ENCODE measurements at regions not wholly inside any gene's neighbourhood (a gene's known extent, or its start where the extent isn't known, plus 50 kb on each side); places are given as distances from the start of the nearest gene placed in this dataset.
"Not testable (repeated sequence)": the region's sequence is repeated elsewhere in the genome, so short reads cannot be mapped to it uniquely, and the experiment has no call there.

DNA sequence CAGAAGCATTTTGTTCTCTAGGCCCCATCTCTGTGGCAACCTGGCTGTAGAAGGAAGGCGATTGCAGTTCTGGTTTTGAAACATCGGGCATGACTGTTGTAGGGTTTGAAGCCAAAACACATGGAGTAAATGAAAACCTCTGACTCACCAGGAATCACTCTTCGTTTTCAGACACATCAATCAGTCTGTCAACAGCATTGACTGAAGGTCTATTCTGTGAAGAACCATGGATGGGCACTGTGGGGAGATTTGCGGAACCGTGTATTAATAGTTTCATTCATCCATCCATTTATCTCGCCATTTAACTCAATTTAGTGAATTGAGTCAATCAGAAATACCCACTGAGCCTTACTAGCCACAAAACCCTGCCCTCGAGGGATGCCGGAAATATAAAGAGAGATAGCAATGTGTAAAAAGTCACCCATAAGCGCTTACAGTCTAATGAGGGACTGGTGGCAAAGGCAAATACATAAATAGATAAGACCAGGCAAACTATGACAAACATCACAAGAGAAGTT lies 364.6 kb upstream of the PROX1 start:
- Histone ChIP-seq H3K27ac (ENCODE audit: low read depth, low read length) (no peak overlapping the region), H3K4me3 (ENCODE audit: low read depth in 1 of 2, low read length in 2 of 2) (no peak overlapping the region), H3K9ac (ENCODE audit: low read length) (no peak overlapping the region)

DNA sequence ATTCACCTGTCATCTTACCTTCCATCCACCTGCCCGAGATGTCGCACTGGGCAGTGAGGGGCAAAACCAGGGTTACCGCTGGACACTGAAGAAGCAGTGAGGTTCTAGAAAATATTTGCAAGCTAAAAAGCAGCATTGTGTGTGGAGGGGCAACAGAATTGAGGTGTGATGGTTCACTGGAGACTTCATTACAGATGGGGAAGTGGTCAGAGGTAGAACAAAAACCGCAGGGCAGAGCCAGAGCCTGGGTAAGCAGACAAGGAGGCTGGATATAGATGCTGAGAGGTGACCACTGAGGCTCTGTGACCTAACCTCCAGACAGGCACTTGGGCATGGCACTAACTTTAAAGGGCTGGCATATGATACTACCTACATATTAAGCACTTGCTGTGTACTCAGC lies 363.9 kb upstream of the PROX1 start:
- Histone ChIP-seq H3K4me3 (ENCODE audit: low read depth in 1 of 2, low read length in 2 of 2) (no peak overlapping the region), H3K9me3 (ENCODE audit: low read length) (no peaks in the 10 kb centered on the region), H3K27ac (ENCODE audit: low read depth, low read length) (no peak overlapping the region), H3K27me3 (ENCODE audit: control insufficient read depth in 1 of 2, insufficient read depth in 2 of 2, low read length in 2 of 2) (no peaks in the 10 kb centered on the region), H3K4me1 (ENCODE audit: insufficient read depth, low read length) (no peaks in the 10 kb centered on the region), H3K36me3 (ENCODE audit: insufficient read depth, low read length) (no peaks in the 10 kb centered on the region), H3K9ac (ENCODE audit: low read length) (no peak overlapping the region)

More for the DNA sequence above, 364.6 kb upstream of the PROX1 start:
- Histone ChIP-seq H3K9me3 (ENCODE audit: low read length) (no peaks in the 10 kb centered on the region), H3K27me3 (ENCODE audit: control insufficient read depth in 1 of 2, insufficient read depth in 2 of 2, low read length in 2 of 2) (no peaks in the 10 kb centered on the region), H3K36me3 (ENCODE audit: insufficient read depth, low read length) (no peaks in the 10 kb centered on the region), H3K4me1 (ENCODE audit: insufficient read depth, low read length) (no peaks in the 10 kb centered on the region)

DNA sequence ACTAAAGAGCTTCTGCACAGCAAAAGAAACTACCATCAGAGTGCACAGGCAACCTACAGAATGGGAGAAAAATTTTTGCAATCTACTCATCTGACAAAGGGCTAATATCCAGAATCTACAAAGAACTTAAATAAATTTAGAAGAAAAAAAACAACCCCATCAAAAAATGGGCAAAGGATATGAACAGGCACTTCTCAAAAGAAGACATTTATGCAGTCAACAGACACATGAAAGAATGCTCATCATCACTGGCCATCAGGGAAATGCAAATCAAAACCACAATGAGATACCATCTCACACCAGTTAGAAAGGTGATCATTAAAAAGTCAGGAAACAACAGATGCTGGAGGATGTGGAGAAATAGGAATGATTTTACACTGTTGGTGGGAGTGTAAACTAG lies 351.0 kb upstream of the PROX1 start:
- not testable (repeated sequence) for H3K27me3 ChIP-seq (ENCODE audit: control insufficient read depth in 1 of 2, insufficient read depth in 2 of 2, low read length in 2 of 2); H3K36me3 ChIP-seq (ENCODE audit: insufficient read depth, low read length); H3K4me1 ChIP-seq (ENCODE audit: insufficient read depth, low read length); H3K4me3 ChIP-seq (ENCODE audit: low read depth in 1 of 2, low read length in 2 of 2); H3K9ac ChIP-seq (ENCODE audit: low read length); H3K27ac ChIP-seq (ENCODE audit: low read depth, low read length); H3K9me3 ChIP-seq (ENCODE audit: low read length)

DNA sequence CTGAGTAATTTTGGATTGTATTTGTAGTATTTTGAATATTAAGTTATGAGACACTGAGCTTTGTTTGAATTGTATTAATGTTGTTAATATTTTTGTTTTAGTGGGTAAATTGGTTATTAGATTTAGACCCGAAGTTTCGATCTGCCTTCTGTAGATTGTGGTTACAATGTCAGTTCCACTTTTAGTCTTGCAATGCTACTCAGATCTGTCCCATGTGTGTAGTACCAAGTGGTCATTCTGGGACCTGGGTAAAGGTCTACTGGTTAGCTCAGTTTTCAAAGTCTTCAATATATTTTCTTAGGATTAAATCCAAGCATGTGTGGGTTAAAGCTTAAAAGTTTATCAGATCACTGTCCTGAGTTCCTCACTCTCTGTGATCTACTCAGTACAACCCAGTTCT lies 346.5 kb upstream of the PROX1 start:
- Histone ChIP-seq H3K4me1 (ENCODE audit: insufficient read depth, low read length) (no peaks in the 10 kb centered on the region), H3K9me3 (ENCODE audit: low read length) (no peaks in the 10 kb centered on the region), H3K27ac (ENCODE audit: low read depth, low read length) (no peak overlapping the region), H3K27me3 (ENCODE audit: control insufficient read depth in 1 of 2, insufficient read depth in 2 of 2, low read length in 2 of 2) (no peaks in the 10 kb centered on the region), H3K36me3 (ENCODE audit: insufficient read depth, low read length) (no peaks in the 10 kb centered on the region), H3K9ac (ENCODE audit: low read length) (no peak overlapping the region), H3K4me3 (ENCODE audit: low read depth in 1 of 2, low read length in 2 of 2) (no peak overlapping the region)

DNA sequence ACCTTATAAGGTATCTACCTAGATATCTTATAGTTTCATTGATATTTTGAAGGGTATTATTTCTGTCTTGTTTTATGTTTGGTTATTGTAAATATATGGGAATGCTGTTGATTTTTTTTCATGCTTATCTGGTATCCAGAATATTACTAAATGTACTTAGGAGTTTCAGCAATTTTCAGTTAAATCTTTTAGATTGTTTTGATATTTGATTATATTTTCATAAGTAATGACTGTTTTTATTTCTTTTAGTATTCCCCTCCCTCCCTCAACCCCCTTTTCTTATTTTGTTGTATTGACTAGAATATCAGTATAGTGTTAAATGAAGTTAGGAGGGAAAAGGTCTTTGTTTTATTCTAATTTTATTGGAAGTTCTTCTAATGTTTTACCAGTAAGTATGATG lies 344.4 kb upstream of the PROX1 start:
- no peaks in the 10 kb centered on the region for H3K4me1 ChIP-seq (ENCODE audit: insufficient read depth, low read length)
- H3K27ac ChIP-seq (ENCODE audit: low read depth, low read length): no peak overlapping the region
- no peak overlapping the region for H3K4me3 ChIP-seq (ENCODE audit: low read depth in 1 of 2, low read length in 2 of 2)
- no peaks in the 10 kb centered on the region for H3K27me3 ChIP-seq (ENCODE audit: control insufficient read depth in 1 of 2, insufficient read depth in 2 of 2, low read length in 2 of 2)
- H3K9ac ChIP-seq (ENCODE audit: low read length): no peak overlapping the region
- no peaks in the 10 kb centered on the region for H3K9me3 ChIP-seq (ENCODE audit: low read length)
- no peaks in the 10 kb centered on the region for H3K36me3 ChIP-seq (ENCODE audit: insufficient read depth, low read length)

DNA sequence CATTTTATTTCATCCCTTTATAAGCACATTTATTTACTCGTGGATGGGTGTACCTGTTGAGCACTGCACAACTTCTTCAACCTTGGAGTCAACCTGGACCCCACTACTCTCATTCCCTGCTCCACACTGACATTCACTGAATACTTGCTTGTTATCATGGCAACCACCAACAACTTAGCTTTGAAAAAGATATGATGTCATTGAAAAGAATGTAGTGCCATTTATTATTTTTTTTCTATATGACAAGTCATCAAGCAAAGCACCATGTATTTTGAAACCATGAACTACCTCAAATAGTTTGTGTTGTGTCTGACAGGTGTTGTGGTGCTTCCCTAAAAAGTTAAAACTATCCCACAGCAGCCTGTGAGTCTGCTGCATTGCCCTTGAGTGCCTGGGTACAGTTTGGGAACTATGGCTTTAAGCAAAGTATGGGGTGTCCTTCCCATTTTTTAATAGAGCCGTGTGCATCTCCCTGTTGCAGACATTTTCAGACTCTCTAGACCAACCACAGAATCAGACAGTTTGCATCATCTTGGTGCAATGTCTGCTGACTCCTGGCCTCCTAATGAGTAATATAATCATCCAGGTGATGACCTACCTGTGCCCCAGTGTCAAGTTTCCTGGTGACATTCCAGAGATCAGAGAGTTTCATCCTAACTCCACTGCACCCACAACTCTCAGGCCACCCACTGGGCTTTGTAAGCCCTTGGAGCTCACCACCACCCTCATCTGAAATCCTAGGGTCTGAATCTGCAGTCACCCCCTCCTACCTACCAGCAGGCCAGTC lies 339.7 kb upstream of the PROX1 start:
- Histone ChIP-seq H3K27ac (ENCODE audit: low read depth, low read length) (no peak overlapping the region), H3K4me3 (ENCODE audit: low read depth in 1 of 2, low read length in 2 of 2) (no peak overlapping the region), H3K9ac (ENCODE audit: low read length) (no peak overlapping the region), H3K9me3 (ENCODE audit: low read length) (no peaks in the 10 kb centered on the region), H3K4me1 (ENCODE audit: insufficient read depth, low read length) (no peaks in the 10 kb centered on the region), H3K36me3 (ENCODE audit: insufficient read depth, low read length) (no peaks in the 10 kb centered on the region), H3K27me3 (ENCODE audit: control insufficient read depth in 1 of 2, insufficient read depth in 2 of 2, low read length in 2 of 2) (no peaks in the 10 kb centered on the region)

DNA sequence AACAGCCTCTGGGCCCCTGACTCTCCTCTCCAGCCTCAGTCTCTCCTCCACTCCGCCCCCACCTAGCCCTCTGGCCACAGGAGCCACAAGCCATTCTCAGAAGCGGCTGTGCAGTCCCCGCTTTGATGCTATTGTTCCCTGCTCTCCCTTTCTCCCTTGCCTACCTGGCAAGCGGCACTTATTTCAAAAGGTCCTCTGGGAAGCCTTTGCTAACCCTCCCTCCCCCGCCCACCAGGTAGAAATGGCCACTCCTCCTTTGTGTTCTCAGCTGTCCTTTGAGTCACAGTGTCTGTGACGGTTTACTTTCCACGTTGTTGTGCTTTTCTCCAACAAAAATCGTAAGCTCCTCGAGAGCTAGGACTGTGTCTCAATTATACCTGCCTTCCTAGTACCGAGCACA lies 338.4 kb upstream of the PROX1 start:
- Histone ChIP-seq H3K9me3 (ENCODE audit: low read length) (no peaks in the 10 kb centered on the region), H3K9ac (ENCODE audit: low read length) (no peak overlapping the region), H3K36me3 (ENCODE audit: insufficient read depth, low read length) (no peaks in the 10 kb centered on the region), H3K4me1 (ENCODE audit: insufficient read depth, low read length) (no peaks in the 10 kb centered on the region), H3K4me3 (ENCODE audit: low read depth in 1 of 2, low read length in 2 of 2) (no peak overlapping the region), H3K27me3 (ENCODE audit: control insufficient read depth in 1 of 2, insufficient read depth in 2 of 2, low read length in 2 of 2) (no peaks in the 10 kb centered on the region), H3K27ac (ENCODE audit: low read depth, low read length) (no peak overlapping the region)

DNA sequence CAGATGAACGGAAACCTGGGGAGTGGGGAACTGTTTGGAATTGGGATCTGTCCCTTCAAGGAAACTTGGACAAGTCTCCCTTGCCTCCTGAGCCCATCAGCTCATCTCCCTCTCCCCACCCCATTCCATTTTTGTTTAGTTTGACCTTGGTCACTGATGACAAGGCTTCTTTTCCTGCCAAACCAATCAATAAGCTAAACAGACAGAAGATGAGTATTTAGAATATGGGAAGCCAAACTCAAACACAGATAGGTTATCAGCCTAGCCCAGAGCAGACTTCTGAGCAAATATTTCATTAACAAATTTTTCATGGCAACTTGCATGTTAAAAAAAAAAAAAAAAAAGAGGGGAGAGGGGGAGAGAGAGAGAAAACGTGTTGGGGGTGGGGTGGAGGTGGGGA lies 337.2 kb upstream of the PROX1 start:
- Histone ChIP-seq H3K36me3 (ENCODE audit: insufficient read depth, low read length) (no peaks in the 10 kb centered on the region), H3K4me3 (ENCODE audit: low read depth in 1 of 2, low read length in 2 of 2) (no peak overlapping the region), H3K9me3 (ENCODE audit: low read length) (no peaks in the 10 kb centered on the region), H3K9ac (ENCODE audit: low read length) (no peak overlapping the region), H3K27ac (ENCODE audit: low read depth, low read length) (no peak overlapping the region), H3K4me1 (ENCODE audit: insufficient read depth, low read length) (no peaks in the 10 kb centered on the region), H3K27me3 (ENCODE audit: control insufficient read depth in 1 of 2, insufficient read depth in 2 of 2, low read length in 2 of 2) (no peaks in the 10 kb centered on the region)

DNA sequence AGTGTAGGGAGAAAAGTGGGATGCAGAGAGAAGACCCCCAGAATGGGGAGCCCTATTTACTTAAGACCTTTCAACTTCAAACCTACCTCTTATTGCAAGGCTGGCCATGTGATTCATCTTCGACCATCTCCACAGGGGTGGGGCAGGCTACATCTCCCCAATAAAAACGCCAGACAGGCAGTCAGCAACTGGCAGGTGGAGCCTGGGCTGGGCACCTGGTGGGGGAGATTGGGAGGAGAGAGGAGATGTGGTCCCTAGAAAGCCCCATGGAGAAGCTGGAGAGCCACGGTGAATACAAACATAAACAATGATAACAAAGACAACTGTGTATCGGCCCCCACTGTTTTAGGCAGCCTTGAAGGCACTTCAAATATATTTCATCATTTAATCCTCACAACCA lies 336.7 kb upstream of the PROX1 start:
- H3K27ac ChIP-seq (ENCODE audit: low read depth, low read length): no peak overlapping the region
- no peaks in the 10 kb centered on the region for H3K9me3 ChIP-seq (ENCODE audit: low read length)
- no peaks in the 10 kb centered on the region for H3K4me1 ChIP-seq (ENCODE audit: insufficient read depth, low read length)
- no peaks in the 10 kb centered on the region for H3K27me3 ChIP-seq (ENCODE audit: control insufficient read depth in 1 of 2, insufficient read depth in 2 of 2, low read length in 2 of 2)
- H3K9ac ChIP-seq (ENCODE audit: low read length): no peak overlapping the region
- H3K4me3 ChIP-seq (ENCODE audit: low read depth in 1 of 2, low read length in 2 of 2): no peak overlapping the region
- no peaks in the 10 kb centered on the region for H3K36me3 ChIP-seq (ENCODE audit: insufficient read depth, low read length)

DNA sequence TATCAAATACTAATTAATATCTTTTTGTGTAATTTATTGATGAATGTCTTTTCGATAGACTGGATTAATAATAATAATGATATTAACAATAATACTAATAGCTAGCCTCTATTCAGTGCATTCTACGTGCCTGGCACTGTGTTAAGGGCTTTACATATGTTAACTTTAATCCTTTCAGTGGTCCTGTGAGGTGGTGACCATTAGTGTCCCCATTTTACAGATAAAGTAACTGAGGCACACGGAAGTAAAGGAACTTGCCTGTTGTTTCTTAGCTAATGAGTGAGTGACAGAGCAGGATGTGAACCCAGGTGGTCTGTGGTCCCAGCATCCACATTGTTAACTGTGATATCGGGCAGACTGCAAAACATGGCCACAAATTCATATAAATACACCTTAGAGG lies 335.7 kb upstream of the PROX1 start:
- Histone ChIP-seq H3K9ac (ENCODE audit: low read length) (no peak overlapping the region), H3K4me3 (ENCODE audit: low read depth in 1 of 2, low read length in 2 of 2) (no peak overlapping the region), H3K27me3 (ENCODE audit: control insufficient read depth in 1 of 2, insufficient read depth in 2 of 2, low read length in 2 of 2) (no peaks in the 10 kb centered on the region), H3K4me1 (ENCODE audit: insufficient read depth, low read length) (no peaks in the 10 kb centered on the region), H3K9me3 (ENCODE audit: low read length) (no peaks in the 10 kb centered on the region), H3K27ac (ENCODE audit: low read depth, low read length) (no peak overlapping the region), H3K36me3 (ENCODE audit: insufficient read depth, low read length) (no peaks in the 10 kb centered on the region)

DNA sequence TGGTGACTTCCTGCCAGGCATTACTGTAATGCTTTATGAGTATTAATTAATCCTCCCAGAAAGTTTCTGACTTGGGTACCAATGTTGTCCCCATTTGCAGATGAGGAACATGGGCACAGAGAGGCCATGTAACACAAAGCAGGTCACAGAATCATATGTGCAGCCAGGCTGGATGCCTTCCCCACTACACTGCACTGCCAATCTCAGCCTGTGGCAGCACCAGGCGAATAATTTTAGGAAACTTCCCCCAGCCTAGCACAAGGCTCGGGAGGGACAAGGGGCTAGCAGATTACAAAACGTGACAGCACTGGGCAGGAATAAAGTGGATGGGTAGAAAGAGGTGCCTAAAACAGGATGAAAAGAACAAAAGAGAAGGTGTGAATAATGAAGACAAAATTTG lies 331.7 kb upstream of the PROX1 start:
- H3K27ac ChIP-seq (ENCODE audit: low read depth, low read length): no peak overlapping the region
- no peaks in the 10 kb centered on the region for H3K36me3 ChIP-seq (ENCODE audit: insufficient read depth, low read length)
- H3K27me3 ChIP-seq (ENCODE audit: control insufficient read depth in 1 of 2, insufficient read depth in 2 of 2, low read length in 2 of 2): no peaks in the 10 kb centered on the region
- no peak overlapping the region for H3K4me3 ChIP-seq (ENCODE audit: low read depth in 1 of 2, low read length in 2 of 2)
- no peaks in the 10 kb centered on the region for H3K9me3 ChIP-seq (ENCODE audit: low read length)
- peaks cover 6% of the 10 kb centered on the region for H3K4me1 ChIP-seq (ENCODE audit: insufficient read depth, low read length)
- no peak overlapping the region for H3K9ac ChIP-seq (ENCODE audit: low read length)

DNA sequence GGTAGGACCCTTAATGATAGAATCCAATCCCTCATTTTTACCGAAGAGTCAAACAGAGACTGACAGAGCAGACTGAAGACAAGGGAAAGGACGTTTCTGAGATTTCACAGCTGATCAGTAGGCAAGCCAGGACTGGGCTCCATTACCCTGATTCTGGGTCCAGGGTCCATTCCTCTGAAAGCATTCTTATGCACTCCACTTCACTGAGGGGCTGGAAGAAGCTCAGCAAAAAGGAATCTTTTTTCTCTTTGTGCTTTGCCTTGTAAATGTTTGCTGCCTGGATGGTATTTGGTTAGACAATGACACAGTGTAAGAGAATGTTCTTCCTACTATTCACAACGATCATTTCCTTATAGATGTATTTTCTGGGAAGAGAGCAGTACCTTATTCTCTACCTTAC lies 331.3 kb upstream of the PROX1 start:
- Histone ChIP-seq H3K27ac (ENCODE audit: low read depth, low read length) (no peak overlapping the region), H3K9me3 (ENCODE audit: low read length) (no peaks in the 10 kb centered on the region), H3K27me3 (ENCODE audit: control insufficient read depth in 1 of 2, insufficient read depth in 2 of 2, low read length in 2 of 2) (no peaks in the 10 kb centered on the region), H3K4me1 (ENCODE audit: insufficient read depth, low read length) (peaks cover 6% of the 10 kb centered on the region), H3K36me3 (ENCODE audit: insufficient read depth, low read length) (no peaks in the 10 kb centered on the region), H3K9ac (ENCODE audit: low read length) (no peak overlapping the region), H3K4me3 (ENCODE audit: low read depth in 1 of 2, low read length in 2 of 2) (no peak overlapping the region)

Data from muscle layer of colon (tissue), 2 donors.